GM21528 (cell line): ENCODE measurements at regions not wholly inside any gene's neighbourhood (a gene's known extent, or its start where the extent isn't known, plus 50 kb on each side); places are given as distances from the start of the nearest gene placed in this dataset.
"Not testable (repeated sequence)": the region's sequence is repeated elsewhere in the genome, so short reads cannot be mapped to it uniquely, and the experiment has no call there.

ENCODE experiments used
- ATAC-seq: cut with Tn5 transposase; IDR thresholded peaks from one replicate; pipeline ENCODE4 v1.9.1; 2021; ENCODE audit warnings: mild to moderate bottlenecking, moderate library complexity; ENCODE audit not compliant: unreplicated experiment, low FRiP score

- ATAC-seq: no peak
Observed at GRCh38 chr1:66455446-66455845, 78.5 kb upstream of the SGIP1 start.

DNA sequence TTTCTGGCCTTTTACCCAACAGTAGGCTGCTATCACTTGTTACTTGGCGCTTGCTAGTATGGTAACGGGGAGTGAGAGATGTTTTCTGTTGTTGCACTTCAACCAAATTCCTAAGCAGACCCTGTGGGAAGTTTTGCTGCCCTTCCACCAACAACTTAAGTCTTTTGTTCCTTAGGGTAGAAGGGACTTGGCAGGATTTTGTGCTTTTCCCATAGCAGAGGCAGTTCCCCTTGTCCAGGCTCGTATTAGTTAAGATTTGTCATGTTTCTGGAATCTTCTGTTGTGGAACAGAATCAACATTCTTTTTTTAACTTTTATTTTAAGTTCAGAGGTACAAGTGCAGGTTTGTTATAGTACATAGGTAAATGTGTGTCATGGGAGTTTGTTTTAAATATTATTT, 73.2 kb upstream of the SGIP1 start:
- no peak for ATAC-seq

GRCh38 chr1:66462313-66462712, 71.6 kb upstream of the SGIP1 start:
- ATAC-seq: no peak

- ATAC-seq: no peak
Observed at GRCh38 chr1:66464351-66464750, 69.6 kb upstream of the SGIP1 start.

- no peak for ATAC-seq
Observed at GRCh38 chr1:66464802-66465201, 69.2 kb upstream of the SGIP1 start.

GRCh38 chr1:66466695-66467094, 67.3 kb upstream of the SGIP1 start:
- not testable (repeated sequence) for ATAC-seq

DNA sequence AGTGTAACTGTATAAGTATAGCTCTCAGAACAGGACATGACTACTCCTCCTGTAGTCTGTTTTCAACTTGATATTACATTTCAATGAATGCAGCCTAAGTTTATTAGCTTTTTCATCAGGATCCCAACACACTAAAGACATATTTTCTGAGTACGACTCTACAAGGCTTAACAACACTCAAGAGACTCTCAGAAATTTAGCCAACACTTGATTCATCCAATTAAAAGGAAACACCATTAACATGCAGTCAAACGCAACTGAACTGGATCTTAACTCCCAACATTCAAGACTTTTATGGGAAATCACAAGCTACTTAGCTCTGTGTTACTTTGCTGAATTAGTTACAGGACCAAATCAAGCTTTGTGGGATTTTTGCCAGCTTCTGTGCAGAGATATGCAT, 65.2 kb upstream of the SGIP1 start:
- ATAC-seq: no peak

GRCh38 chr1:66475940-66476339, 58.0 kb upstream of the SGIP1 start:
- no peak for ATAC-seq

DNA sequence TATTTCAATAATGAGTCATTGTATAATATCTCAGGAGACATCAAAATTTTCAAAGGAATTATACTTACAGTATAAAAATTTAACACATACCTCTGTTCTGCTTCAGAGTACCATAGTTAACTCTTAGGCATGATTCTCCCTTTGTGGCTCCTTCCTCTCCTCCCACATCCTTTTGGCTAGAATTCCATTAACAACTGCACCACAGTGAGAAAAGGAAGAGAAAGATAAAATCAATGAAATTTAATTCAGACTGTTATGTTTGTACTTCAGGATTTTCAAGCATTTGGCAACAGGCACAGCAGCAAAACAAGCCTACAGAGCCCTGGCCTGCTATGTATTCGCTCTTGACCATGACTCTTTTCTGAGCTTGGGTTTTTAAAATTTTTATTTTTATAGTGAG, 57.2 kb upstream of the SGIP1 start:
- no peak for ATAC-seq

DNA sequence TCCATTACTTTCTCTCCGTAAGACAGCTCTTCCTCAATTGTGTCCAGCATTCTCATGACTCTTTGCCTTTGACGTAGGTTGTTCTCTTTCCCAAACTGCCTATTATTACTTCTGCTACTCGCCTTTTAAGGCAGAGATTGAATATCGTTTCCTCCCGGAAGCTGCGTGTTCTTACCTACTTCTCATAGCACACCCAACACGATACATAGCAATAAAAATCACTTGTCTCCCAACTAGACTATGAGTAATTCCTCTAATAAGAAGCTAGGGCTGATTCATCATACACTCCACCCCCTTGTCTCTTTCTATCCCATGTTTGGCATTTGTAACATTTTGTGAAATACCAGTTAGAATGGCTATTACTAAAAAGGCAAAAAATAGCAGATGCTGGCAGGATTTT, 55.8 kb upstream of the SGIP1 start:
- no peak for ATAC-seq

GRCh38 chr1:66480162-66480561, 53.8 kb upstream of the SGIP1 start:
- ATAC-seq: no peak

GRCh38 chr1:66481215-66481614, 52.7 kb upstream of the SGIP1 start:
- not testable (repeated sequence) for ATAC-seq
